ENCODE measurements at regions not wholly inside any gene's neighbourhood (a gene's known extent, or its start where the extent isn't known, plus 50 kb on each side); places are given as distances from the start of the nearest gene placed in this dataset.

GRCh38 chr5:92908952-92909601, 671.9 kb downstream of the NR2F1-AS1 start:
- Histone ChIP-seq H3K4me2 (ENCODE audit: low read length) (no peak overlapping the region), H3K9ac (ENCODE audit: low read length) (no peak overlapping the region)

GRCh38 chr5:92907938-92908606, 672.9 kb downstream of the NR2F1-AS1 start:
- H3K36me3 ChIP-seq (replicated peaks; ENCODE audit: low read depth, low read length) = no peaks in the 10 kb centered on the region
- H3K4me2 ChIP-seq (ENCODE audit: low read length) = no peak overlapping the region
- H3K4me3 ChIP-seq (ENCODE audit: low read length) = no peak overlapping the region
- no peaks in the 10 kb centered on the region for H3K4me1 ChIP-seq (ENCODE audit: low read length)
- TF ChIP-seq EZH2phosphoT487 (IDR thresholded peaks at IDR 0.05; ENCODE audit: low read depth) (no peak), CTCF (IDR thresholded peaks at IDR 0.05; ENCODE audit: low read depth, low read length) (no peak)
- H3K27me3 ChIP-seq (ENCODE audit: low read depth, low read length) = no peaks in the 10 kb centered on the region
- H4K20me1 ChIP-seq (ENCODE audit: insufficient read depth, low read length) = no peaks in the 10 kb centered on the region
- H3K79me2 ChIP-seq (ENCODE audit: low read length) = no peaks in the 10 kb centered on the region
- no peak overlapping the region for H3K9ac ChIP-seq (ENCODE audit: low read length)
- no peak overlapping the region for H2AFZ ChIP-seq (ENCODE audit: low read depth, low read length)
- H3K9me3 ChIP-seq (ENCODE audit: insufficient read depth, low read length) = no peaks in the 10 kb centered on the region
- no peak overlapping the region for H3K27ac ChIP-seq (ENCODE audit: low read length)

More at GRCh38 chr5:92908952-92909601, 671.9 kb downstream of the NR2F1-AS1 start:
- Histone ChIP-seq H3K4me3 (ENCODE audit: low read length) (no peak overlapping the region), H3K4me1 (ENCODE audit: low read length) (no peaks in the 10 kb centered on the region), H3K79me2 (ENCODE audit: low read length) (no peaks in the 10 kb centered on the region), H4K20me1 (ENCODE audit: insufficient read depth, low read length) (no peaks in the 10 kb centered on the region), H3K27ac (ENCODE audit: low read length) (no peak overlapping the region), H3K36me3 (replicated peaks; ENCODE audit: low read depth, low read length) (no peaks in the 10 kb centered on the region), H2AFZ (ENCODE audit: low read depth, low read length) (no peak overlapping the region), H3K9me3 (ENCODE audit: insufficient read depth, low read length) (no peaks in the 10 kb centered on the region), H3K27me3 (ENCODE audit: low read depth, low read length) (no peaks in the 10 kb centered on the region)
- TF ChIP-seq CTCF (IDR thresholded peaks at IDR 0.05; ENCODE audit: low read depth, low read length) (no peak), EZH2phosphoT487 (IDR thresholded peaks at IDR 0.05; ENCODE audit: low read depth) (no peak)

- H3K4me1 ChIP-seq (ENCODE audit: low read length) = no peaks in the 10 kb centered on the region
- TF ChIP-seq EZH2phosphoT487 (IDR thresholded peaks at IDR 0.05; ENCODE audit: low read depth) (no peak), CTCF (IDR thresholded peaks at IDR 0.05; ENCODE audit: low read depth, low read length) (no peak)
- no peaks in the 10 kb centered on the region for H3K27me3 ChIP-seq (ENCODE audit: low read depth, low read length)
- H3K9me3 ChIP-seq (ENCODE audit: insufficient read depth, low read length) = no peaks in the 10 kb centered on the region
- H3K4me3 ChIP-seq (ENCODE audit: low read length) = no peak overlapping the region
- no peaks in the 10 kb centered on the region for H3K79me2 ChIP-seq (ENCODE audit: low read length)
- H3K27ac ChIP-seq (ENCODE audit: low read length) = no peak overlapping the region
- H3K4me2 ChIP-seq (ENCODE audit: low read length) = no peak overlapping the region
- no peaks in the 10 kb centered on the region for H4K20me1 ChIP-seq (ENCODE audit: insufficient read depth, low read length)
- no peak overlapping the region for H2AFZ ChIP-seq (ENCODE audit: low read depth, low read length)
- H3K36me3 ChIP-seq (replicated peaks; ENCODE audit: low read depth, low read length) = no peaks in the 10 kb centered on the region
- H3K9ac ChIP-seq (ENCODE audit: low read length) = no peak overlapping the region
Measured at GRCh38 chr5:92906798-92907376, 674.1 kb downstream of the NR2F1-AS1 start.

- TF ChIP-seq CTCF (IDR thresholded peaks at IDR 0.05; ENCODE audit: low read depth, low read length) = no peak
- no peak for TF ChIP-seq EZH2phosphoT487 (IDR thresholded peaks at IDR 0.05; ENCODE audit: low read depth)
- Histone ChIP-seq H3K9me3 (ENCODE audit: insufficient read depth, low read length) (no peaks in the 10 kb centered on the region), H3K36me3 (replicated peaks; ENCODE audit: low read depth, low read length) (no peaks in the 10 kb centered on the region), H3K4me2 (ENCODE audit: low read length) (no peak overlapping the region), H3K4me3 (ENCODE audit: low read length) (no peak overlapping the region), H4K20me1 (ENCODE audit: insufficient read depth, low read length) (no peaks in the 10 kb centered on the region), H3K9ac (ENCODE audit: low read length) (no peak overlapping the region), H3K79me2 (ENCODE audit: low read length) (no peaks in the 10 kb centered on the region), H3K27me3 (ENCODE audit: low read depth, low read length) (no peaks in the 10 kb centered on the region), H3K27ac (ENCODE audit: low read length) (no peak overlapping the region), H3K4me1 (ENCODE audit: low read length) (no peaks in the 10 kb centered on the region), H2AFZ (ENCODE audit: low read depth, low read length) (no peak overlapping the region)
Measured at GRCh38 chr5:92904021-92904420, 677.0 kb downstream of the NR2F1-AS1 start.

All from OCI-LY3 (cell line).